ENCODE measurements at regions not wholly inside any gene's neighbourhood (a gene's known extent, or its start where the extent isn't known, plus 50 kb on each side); places are given as distances from the start of the nearest gene placed in this dataset.
"Not testable (repeated sequence)": the region's sequence is repeated elsewhere in the genome, so short reads cannot be mapped to it uniquely, and the experiment has no call there.

DNA sequence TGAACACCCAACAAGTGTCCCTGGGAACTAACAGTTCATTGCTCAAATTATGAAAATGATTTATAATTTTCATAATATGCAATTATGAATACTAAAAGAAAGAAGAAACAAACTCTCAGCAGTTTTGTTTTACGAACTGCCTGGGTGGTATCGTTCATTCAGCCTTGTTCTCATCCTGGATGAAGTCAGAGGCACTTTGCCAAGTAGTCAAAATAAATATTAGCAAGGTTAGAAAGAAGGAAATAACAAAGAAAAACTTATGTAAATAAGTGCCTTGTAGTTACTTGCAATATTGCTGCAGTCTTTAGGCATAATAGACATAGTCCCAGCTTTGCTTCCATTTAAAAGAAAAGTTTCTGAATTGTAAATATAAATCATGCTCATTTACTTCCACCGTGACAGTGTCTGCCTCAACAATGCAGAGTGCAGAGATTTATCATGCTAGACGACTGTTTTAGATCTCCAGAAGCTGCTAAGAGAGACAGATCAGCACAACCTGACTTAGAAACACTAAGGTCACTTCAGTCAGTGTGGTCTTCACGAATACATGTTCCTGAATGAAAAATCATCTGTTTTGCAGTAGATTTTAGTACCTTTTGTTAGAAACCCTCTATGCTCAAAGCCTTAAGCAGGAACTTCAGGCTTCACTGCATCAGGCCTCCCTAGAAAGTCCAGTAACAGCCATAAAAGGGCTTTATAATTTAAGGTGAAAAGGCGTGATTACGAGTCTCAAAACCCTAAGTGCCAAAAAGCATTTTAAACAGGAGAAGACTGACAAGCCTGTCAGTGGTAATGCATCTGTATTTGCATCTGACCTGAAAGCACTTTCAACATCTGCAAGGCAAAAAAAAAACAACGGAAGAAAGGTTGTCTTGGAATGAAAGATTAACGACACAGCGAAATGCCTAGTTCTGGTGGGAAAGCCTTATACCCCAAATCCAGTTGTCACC, 92.1 kb downstream of the TMEM167A start:
- WGBS, 2 experiments, result 70 to 85% methylated on average over 10 of the region's 10 CpGs

GRCh38 chr5:82982846-82983245, 94.3 kb downstream of the TMEM167A start:
- WGBS, 2 experiments, result 50 to 96% methylated on average over 1 to 2 of the region's 2 CpGs
- H3K36me3 ChIP-seq (ENCODE audit: control insufficient read depth, insufficient read depth, low read length), result no peaks in the 10 kb centered on the region
- peaks cover 9% of the 10 kb centered on the region for H3K4me1 ChIP-seq (ENCODE audit: control insufficient read depth, insufficient read depth, low read length)
- H3K27me3 ChIP-seq (ENCODE audit: control insufficient read depth, insufficient read depth, low read length, poor library complexity, severe bottlenecking), result no peaks in the 10 kb centered on the region
- H3K27ac ChIP-seq (ENCODE audit: insufficient read depth, low read depth, low read length, poor library complexity, severe bottlenecking), result no peak overlapping the region
- no peaks in the 10 kb centered on the region for H3K9me3 ChIP-seq (ENCODE audit: control insufficient read depth, low read length)
- H3K4me3 ChIP-seq (ENCODE audit: insufficient read depth, low read depth, low read length), result no peak overlapping the region

More for the DNA sequence above, 92.1 kb downstream of the TMEM167A start:
- H3K27me3 ChIP-seq (ENCODE audit: control insufficient read depth, insufficient read depth, low read length, poor library complexity, severe bottlenecking), result no peaks in the 10 kb centered on the region
- no peaks in the 10 kb centered on the region for H3K9me3 ChIP-seq (ENCODE audit: control insufficient read depth, low read length)
- no peaks in the 10 kb centered on the region for H3K36me3 ChIP-seq (ENCODE audit: control insufficient read depth, insufficient read depth, low read length)
- no peak overlapping the region for H3K27ac ChIP-seq (ENCODE audit: insufficient read depth, low read depth, low read length, poor library complexity, severe bottlenecking)
- H3K4me3 ChIP-seq (ENCODE audit: insufficient read depth, low read depth, low read length), result no peak overlapping the region
- peaks cover 9% of the 10 kb centered on the region for H3K4me1 ChIP-seq (ENCODE audit: control insufficient read depth, insufficient read depth, low read length)

- H3K4me3 ChIP-seq (ENCODE audit: insufficient read depth, low read depth, low read length); H3K9me3 ChIP-seq (ENCODE audit: control insufficient read depth, low read length); H3K4me1 ChIP-seq (ENCODE audit: control insufficient read depth, insufficient read depth, low read length): not testable (repeated sequence)
These were observed 100.3 kb downstream of the TMEM167A start for GRCh38 chr5:82976887-82977286.

DNA sequence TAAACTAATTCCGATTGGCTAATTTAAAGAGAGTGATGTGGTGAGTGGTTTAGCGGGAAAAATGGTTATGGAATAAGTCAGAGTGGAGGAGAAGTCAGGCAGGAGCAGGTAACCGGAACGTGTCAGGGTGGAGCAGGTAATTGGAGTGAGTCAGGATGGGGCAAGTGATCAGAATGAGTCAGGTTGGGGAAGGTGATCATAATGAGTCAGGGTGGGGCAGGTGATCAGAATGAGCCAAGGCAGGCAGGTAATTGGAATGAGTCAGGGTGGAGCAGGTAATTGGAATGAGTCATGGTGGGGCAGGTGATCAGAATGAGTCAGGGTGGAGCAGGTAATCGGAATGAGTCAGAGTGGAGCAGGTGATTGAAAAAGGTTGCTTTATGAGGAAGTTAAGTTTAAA, 101.4 kb downstream of the TMEM167A start:
- no peaks in the 10 kb centered on the region for H3K4me1 ChIP-seq (ENCODE audit: control insufficient read depth, insufficient read depth, low read length)
- WGBS, 2 experiments, result 94 to 96% methylated on average over 5 of the region's 5 CpGs
- no peak overlapping the region for H3K4me3 ChIP-seq (ENCODE audit: insufficient read depth, low read depth, low read length)
- H3K27me3 ChIP-seq (ENCODE audit: control insufficient read depth, insufficient read depth, low read length, poor library complexity, severe bottlenecking), result no peaks in the 10 kb centered on the region
- H3K27ac ChIP-seq (ENCODE audit: insufficient read depth, low read depth, low read length, poor library complexity, severe bottlenecking), result no peak overlapping the region
- H3K36me3 ChIP-seq (ENCODE audit: control insufficient read depth, insufficient read depth, low read length), result no peaks in the 10 kb centered on the region
- H3K9me3 ChIP-seq (ENCODE audit: control insufficient read depth, low read length), result no peaks in the 10 kb centered on the region

More at GRCh38 chr5:82976887-82977286, 100.3 kb downstream of the TMEM167A start:
- H3K36me3 ChIP-seq (ENCODE audit: control insufficient read depth, insufficient read depth, low read length); H3K27me3 ChIP-seq (ENCODE audit: control insufficient read depth, insufficient read depth, low read length, poor library complexity, severe bottlenecking); H3K27ac ChIP-seq (ENCODE audit: insufficient read depth, low read depth, low read length, poor library complexity, severe bottlenecking): not testable (repeated sequence)

- Histone ChIP-seq H3K27me3 (ENCODE audit: control insufficient read depth, insufficient read depth, low read length, poor library complexity, severe bottlenecking) (no peaks in the 10 kb centered on the region), H3K9me3 (ENCODE audit: control insufficient read depth, low read length) (no peaks in the 10 kb centered on the region), H3K27ac (ENCODE audit: insufficient read depth, low read depth, low read length, poor library complexity, severe bottlenecking) (no peak overlapping the region), H3K4me1 (ENCODE audit: control insufficient read depth, insufficient read depth, low read length) (no peaks in the 10 kb centered on the region), H3K36me3 (ENCODE audit: control insufficient read depth, insufficient read depth, low read length) (no peaks in the 10 kb centered on the region), H3K4me3 (ENCODE audit: insufficient read depth, low read depth, low read length) (no peak overlapping the region)
- 92 to 93% methylated on average over 9 of the region's 9 CpGs for WGBS, 2 experiments
These were observed 101.8 kb downstream of the TMEM167A start for GRCh38 chr5:82975396-82975795.

GRCh38 chr5:82974346-82974745, 102.8 kb downstream of the TMEM167A start:
- not testable (repeated sequence) for H3K9me3 ChIP-seq (ENCODE audit: control insufficient read depth, low read length); H3K4me3 ChIP-seq (ENCODE audit: insufficient read depth, low read depth, low read length); H3K36me3 ChIP-seq (ENCODE audit: control insufficient read depth, insufficient read depth, low read length); H3K27ac ChIP-seq (ENCODE audit: insufficient read depth, low read depth, low read length, poor library complexity, severe bottlenecking); H3K4me1 ChIP-seq (ENCODE audit: control insufficient read depth, insufficient read depth, low read length); H3K27me3 ChIP-seq (ENCODE audit: control insufficient read depth, insufficient read depth, low read length, poor library complexity, severe bottlenecking)
- 87 to 93% methylated on average over 2 of the region's 2 CpGs for WGBS, 2 experiments

DNA sequence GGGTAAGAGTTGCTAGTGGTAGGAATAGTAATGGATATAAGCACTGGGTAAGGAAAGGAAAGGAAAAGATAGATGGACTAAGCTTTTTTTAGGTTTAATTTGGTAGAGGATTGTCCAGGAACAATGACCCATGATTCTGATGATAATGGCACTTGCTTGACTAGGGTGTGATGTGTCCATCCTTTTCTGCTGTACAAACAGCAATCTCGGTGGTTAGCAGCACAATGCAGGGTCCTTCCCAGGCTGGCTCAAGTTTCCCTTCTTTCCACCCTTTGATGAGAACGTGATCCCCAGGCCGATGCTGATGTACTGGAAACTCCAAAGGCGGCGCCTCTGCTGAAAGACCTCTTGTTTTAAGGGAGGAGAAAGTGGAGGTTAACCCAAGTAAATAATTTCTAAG, 105.3 kb downstream of the TMEM167A start:
- H3K4me1 ChIP-seq (ENCODE audit: control insufficient read depth, insufficient read depth, low read length), result no peaks in the 10 kb centered on the region
- H3K27ac ChIP-seq (ENCODE audit: insufficient read depth, low read depth, low read length, poor library complexity, severe bottlenecking), result no peak overlapping the region
- H3K27me3 ChIP-seq (ENCODE audit: control insufficient read depth, insufficient read depth, low read length, poor library complexity, severe bottlenecking), result no peaks in the 10 kb centered on the region
- no peaks in the 10 kb centered on the region for H3K36me3 ChIP-seq (ENCODE audit: control insufficient read depth, insufficient read depth, low read length)
- 93% methylated on average over 5 of the region's 5 CpGs for WGBS, 2 experiments
- H3K4me3 ChIP-seq (ENCODE audit: insufficient read depth, low read depth, low read length), result no peak overlapping the region
- no peaks in the 10 kb centered on the region for H3K9me3 ChIP-seq (ENCODE audit: control insufficient read depth, low read length)

- H3K27ac ChIP-seq (ENCODE audit: insufficient read depth, low read depth, low read length, poor library complexity, severe bottlenecking); H3K4me1 ChIP-seq (ENCODE audit: control insufficient read depth, insufficient read depth, low read length); H3K9me3 ChIP-seq (ENCODE audit: control insufficient read depth, low read length); H3K27me3 ChIP-seq (ENCODE audit: control insufficient read depth, insufficient read depth, low read length, poor library complexity, severe bottlenecking); H3K4me3 ChIP-seq (ENCODE audit: insufficient read depth, low read depth, low read length); H3K36me3 ChIP-seq (ENCODE audit: control insufficient read depth, insufficient read depth, low read length): not testable (repeated sequence)
- WGBS, 2 experiments, result 88 to 94% methylated on average over 10 of the region's 10 CpGs
These were observed 106.0 kb downstream of the TMEM167A start for GRCh38 chr5:82971034-82971806.

DNA sequence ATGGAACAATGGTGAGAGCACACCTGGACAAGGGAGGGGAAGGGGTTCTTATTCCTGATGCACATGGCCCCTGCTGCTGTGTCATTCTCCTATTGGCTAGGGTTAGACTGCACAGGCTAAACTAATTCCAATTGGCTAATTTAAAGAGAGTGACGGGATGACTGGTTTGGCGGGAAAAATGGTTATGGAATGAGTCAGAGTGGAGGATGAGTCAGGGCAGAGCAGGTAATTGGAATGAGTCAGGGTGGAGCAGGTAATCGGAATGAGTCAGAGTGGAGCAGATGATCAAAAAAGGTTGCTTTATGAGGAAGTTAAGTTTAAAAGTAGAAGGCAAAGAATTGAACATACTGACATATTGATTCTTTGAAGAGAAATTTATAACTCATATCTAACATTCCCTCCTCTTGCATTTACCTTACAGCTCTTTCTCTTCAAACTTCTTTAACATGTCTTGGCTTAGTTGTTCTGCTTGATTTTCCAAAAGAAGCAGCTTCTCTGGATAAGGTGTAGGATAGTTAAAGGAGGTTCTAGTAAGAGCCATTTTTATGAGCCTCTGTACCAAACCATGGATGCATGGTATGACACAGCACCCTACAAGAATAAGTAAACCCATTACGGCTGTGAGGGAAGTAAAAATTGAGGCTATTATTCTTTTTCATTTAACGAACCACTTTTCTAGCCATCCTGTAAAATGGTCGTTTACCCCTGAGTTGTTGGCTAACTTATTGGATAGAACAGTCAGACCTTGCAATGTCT, 107.8 kb downstream of the TMEM167A start:
- H3K36me3 ChIP-seq (ENCODE audit: control insufficient read depth, insufficient read depth, low read length); H3K4me3 ChIP-seq (ENCODE audit: insufficient read depth, low read depth, low read length); H3K4me1 ChIP-seq (ENCODE audit: control insufficient read depth, insufficient read depth, low read length); H3K27me3 ChIP-seq (ENCODE audit: control insufficient read depth, insufficient read depth, low read length, poor library complexity, severe bottlenecking); H3K9me3 ChIP-seq (ENCODE audit: control insufficient read depth, low read length); H3K27ac ChIP-seq (ENCODE audit: insufficient read depth, low read depth, low read length, poor library complexity, severe bottlenecking): not testable (repeated sequence)
- WGBS, 2 experiments, result 93 to 98% methylated on average over 6 of the region's 6 CpGs

DNA sequence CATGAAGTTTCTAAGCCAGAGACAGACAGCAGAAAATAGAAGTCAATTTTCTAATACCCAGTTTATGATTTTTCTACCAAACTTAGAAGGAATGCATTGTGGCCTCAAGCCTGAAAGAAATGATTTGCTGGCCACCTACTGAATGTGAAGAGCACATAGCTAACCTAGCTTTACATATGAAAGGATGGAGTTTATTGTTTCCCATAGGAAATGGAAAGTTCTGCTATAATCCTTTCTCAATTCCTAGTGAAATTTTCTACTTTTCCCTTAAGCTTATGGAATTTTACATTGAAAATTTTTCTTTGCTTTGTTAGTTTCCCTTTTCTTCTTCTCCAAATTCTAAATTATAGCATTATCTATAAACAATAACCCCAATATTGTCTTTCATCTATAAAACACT, 110.1 kb downstream of the TMEM167A start:
- Histone ChIP-seq H3K4me1 (ENCODE audit: control insufficient read depth, insufficient read depth, low read length) (no peaks in the 10 kb centered on the region), H3K4me3 (ENCODE audit: insufficient read depth, low read depth, low read length) (no peak overlapping the region), H3K36me3 (ENCODE audit: control insufficient read depth, insufficient read depth, low read length) (no peaks in the 10 kb centered on the region), H3K27me3 (ENCODE audit: control insufficient read depth, insufficient read depth, low read length, poor library complexity, severe bottlenecking) (no peaks in the 10 kb centered on the region), H3K9me3 (ENCODE audit: control insufficient read depth, low read length) (no peaks in the 10 kb centered on the region), H3K27ac (ENCODE audit: insufficient read depth, low read depth, low read length, poor library complexity, severe bottlenecking) (no peak overlapping the region)
